NT2/D1 (cell line): ENCODE measurements at regions not wholly inside any gene's neighbourhood (a gene's known extent, or its start where the extent isn't known, plus 50 kb on each side); places are given as distances from the start of the nearest gene placed in this dataset.

Source experiments
- DNase-seq: peaks from one replicate; pipeline ENCODE4 v3.0.0-alpha.2; 2011; ENCODE audit warnings: low read depth, low spot score
- H3K27me3 ChIP-seq: 2 replicates; pipeline ENCODE4 v1.6.0; 2011; ENCODE audit warnings: mild to moderate bottlenecking; ENCODE audit not compliant: insufficient read length, insufficient read depth
- H3K36me3 ChIP-seq: 2 replicates; pipeline ENCODE4 v1.6.1; 2011; ENCODE audit warnings: mild to moderate bottlenecking, low read length, mixed read lengths; ENCODE audit not compliant: insufficient read depth, insufficient read length
- H3K4me1 ChIP-seq: 2 replicates; pipeline ENCODE4 v1.5.1; 2011; ENCODE audit not compliant: insufficient read depth, insufficient read length
- H3K4me3 ChIP-seq: 2 replicates; pipeline ENCODE4 v1.5.1; 2011; ENCODE audit warnings: low read depth; ENCODE audit not compliant: insufficient read length
- H3K9ac ChIP-seq: 2 replicates; pipeline ENCODE4 v1.6.0; 2011; ENCODE audit warnings: low read depth; ENCODE audit not compliant: insufficient read length
- H3K9me3 ChIP-seq: 2 replicates; pipeline ENCODE4 v1.5.1; 2011; ENCODE audit warnings: mild to moderate bottlenecking, low read length; ENCODE audit not compliant: insufficient read depth
- SUZ12 ChIP-seq: IDR thresholded peaks from 2 replicates; pipeline ENCODE4 v1.6.1; 2011; ENCODE audit not compliant: insufficient read length, insufficient read depth; ENCODE audit errors: extremely low read depth
- YY1 ChIP-seq: IDR thresholded peaks from 2 replicates; pipeline ENCODE4 v1.6.1; 2011; ENCODE audit not compliant: insufficient read length, insufficient read depth
- ZNF274 ChIP-seq: IDR thresholded peaks from 2 replicates; pipeline ENCODE4 v1.6.1; 2011; ENCODE audit warnings: mild to moderate bottlenecking, low read depth, low read length

GRCh38 chr4:115918149-115918548 is 804.7 kb upstream of the NDST4 start:
- Histone ChIP-seq H3K4me3 (no peak overlapping the region), H3K9me3 (no peaks in the 10 kb centered on the region), H3K27me3 (no peaks in the 10 kb centered on the region), H3K36me3 (no peaks in the 10 kb centered on the region), H3K9ac (no peak overlapping the region), H3K4me1 (no peaks in the 10 kb centered on the region)
- DNase-seq, result no peak
- TF ChIP-seq YY1, result no peak
- TF ChIP-seq SUZ12, result no peak
- TF ChIP-seq ZNF274, result no peak

GRCh38 chr4:115906428-115906827 is 793.0 kb upstream of the NDST4 start:
- Histone ChIP-seq H3K9me3 (peaks cover 5% of the 10 kb centered on the region; the same call in 1 of the 2 replicates), H3K9ac (no peak overlapping the region), H3K4me3 (no peak overlapping the region), H3K4me1 (no peaks in the 10 kb centered on the region), H3K27me3 (no peaks in the 10 kb centered on the region), H3K36me3 (no peaks in the 10 kb centered on the region)
- TF ChIP-seq SUZ12, result no peak
- no peak for TF ChIP-seq ZNF274
- no peak for TF ChIP-seq YY1
- DNase-seq, result no peak

- TF ChIP-seq SUZ12, result no peak
- TF ChIP-seq YY1, result no peak
- no peak for TF ChIP-seq ZNF274
- Histone ChIP-seq H3K9me3 (no peaks in the 10 kb centered on the region), H3K27me3 (no peaks in the 10 kb centered on the region), H3K4me3 (no peak overlapping the region), H3K9ac (no peak overlapping the region), H3K4me1 (no peaks in the 10 kb centered on the region), H3K36me3 (no peaks in the 10 kb centered on the region)
- no peak for DNase-seq
Observed at GRCh38 chr4:115883847-115884246, 770.4 kb upstream of the NDST4 start.

GRCh38 chr4:115883231-115883630 is 769.8 kb upstream of the NDST4 start:
- no peak for TF ChIP-seq ZNF274

GRCh38 chr4:115873048-115873447 is 759.6 kb upstream of the NDST4 start:
- DNase-seq, result no peak
- Histone ChIP-seq H3K4me3 (no peak overlapping the region), H3K27me3 (no peaks in the 10 kb centered on the region), H3K9ac (no peak overlapping the region), H3K36me3 (no peaks in the 10 kb centered on the region), H3K4me1 (no peaks in the 10 kb centered on the region), H3K9me3 (peaks cover 5% of the 10 kb centered on the region; the same call in 1 of the 2 replicates)
- no peak for TF ChIP-seq YY1

More at GRCh38 chr4:115883231-115883630, 769.8 kb upstream of the NDST4 start:
- H3K9ac ChIP-seq, result no peak overlapping the region
- DNase-seq, result no peak
- H3K4me3 ChIP-seq, result no peak overlapping the region
- H3K9me3 ChIP-seq, result no peaks in the 10 kb centered on the region
- no peaks in the 10 kb centered on the region for H3K27me3 ChIP-seq
- H3K4me1 ChIP-seq, result no peaks in the 10 kb centered on the region
- H3K36me3 ChIP-seq, result no peaks in the 10 kb centered on the region

- no peak overlapping the region for H3K4me3 ChIP-seq
- DNase-seq, result no peak
Observed at GRCh38 chr4:115871596-115871995, 758.2 kb upstream of the NDST4 start.

GRCh38 chr4:115866364-115866896 is 753.0 kb upstream of the NDST4 start:
- Histone ChIP-seq H3K36me3 (no peaks in the 10 kb centered on the region), H3K9ac (no peak overlapping the region), H3K4me3 (no peak overlapping the region), H3K27me3 (no peaks in the 10 kb centered on the region), H3K9me3 (no peaks in the 10 kb centered on the region), H3K4me1 (no peaks in the 10 kb centered on the region)
- TF ChIP-seq YY1 (no peak), ZNF274 (no peak), SUZ12 (no peak)
- no peak for DNase-seq

More at GRCh38 chr4:115871596-115871995, 758.2 kb upstream of the NDST4 start:
- Histone ChIP-seq H3K9ac (no peak overlapping the region), H3K9me3 (peaks cover 5% of the 10 kb centered on the region; the same call in 1 of the 2 replicates), H3K4me1 (no peaks in the 10 kb centered on the region), H3K36me3 (no peaks in the 10 kb centered on the region), H3K27me3 (no peaks in the 10 kb centered on the region)
- no peak for TF ChIP-seq ZNF274
- TF ChIP-seq SUZ12, result no peak
- no peak for TF ChIP-seq YY1

- no peak for DNase-seq
- no peak overlapping the region for H3K4me3 ChIP-seq
- no peaks in the 10 kb centered on the region for H3K36me3 ChIP-seq
- no peak for TF ChIP-seq SUZ12
- TF ChIP-seq YY1, result no peak
- TF ChIP-seq ZNF274, result no peak
- no peak overlapping the region for H3K9ac ChIP-seq
- H3K4me1 ChIP-seq, result no peaks in the 10 kb centered on the region
- H3K27me3 ChIP-seq, result no peaks in the 10 kb centered on the region
- no peaks in the 10 kb centered on the region for H3K9me3 ChIP-seq
Observed at GRCh38 chr4:115865736-115866135, 752.3 kb upstream of the NDST4 start.
